GM21717 (cell line): ENCODE measurements at regions not wholly inside any gene's neighbourhood (a gene's known extent, or its start where the extent isn't known, plus 50 kb on each side); places are given as distances from the start of the nearest gene placed in this dataset.
A peak's percentile ranks its signal among the peaks of the same experiment; 100 is the strongest.
"Not testable (repeated sequence)": the region's sequence is repeated elsewhere in the genome, so short reads cannot be mapped to it uniquely, and the experiment has no call there.

Source experiments
- ATAC-seq: cut with Tn5 transposase; IDR thresholded peaks from one replicate; pipeline ENCODE4 v1.9.1; 2021; ENCODE audit warnings: mild to moderate bottlenecking, moderate library complexity; ENCODE audit not compliant: unreplicated experiment

- no peak for ATAC-seq
These were observed 116.7 kb upstream of the PLCL2 start for GRCh38 chr3:16768014-16768413.

- ATAC-seq, result no peak
These were observed 115.8 kb upstream of the PLCL2 start for GRCh38 chr3:16768956-16769355.

GRCh38 chr3:16769525-16769924 is 115.2 kb upstream of the PLCL2 start:
- ATAC-seq, result no peak

- no peak for ATAC-seq
These were observed 114.7 kb upstream of the PLCL2 start for GRCh38 chr3:16770021-16770420.

GRCh38 chr3:16770792-16771191 is 114.0 kb upstream of the PLCL2 start:
- no peak for ATAC-seq

GRCh38 chr3:16773594-16773993 is 111.2 kb upstream of the PLCL2 start:
- ATAC-seq, result not testable (repeated sequence)

- not testable (repeated sequence) for ATAC-seq
These were observed 110.2 kb upstream of the PLCL2 start for GRCh38 chr3:16774536-16774935.

- no peak for ATAC-seq
These were observed 99.8 kb upstream of the PLCL2 start for GRCh38 chr3:16784973-16785372.

GRCh38 chr3:16785465-16785864 is 99.3 kb upstream of the PLCL2 start:
- ATAC-seq, result no peak

GRCh38 chr3:16788440-16789056 is 96.2 kb upstream of the PLCL2 start:
- no peak for ATAC-seq

- no peak for ATAC-seq
These were observed 95.2 kb upstream of the PLCL2 start for GRCh38 chr3:16789344-16790120.

GRCh38 chr3:16790432-16791400 is 94.0 kb upstream of the PLCL2 start:
- no peak for ATAC-seq

GRCh38 chr3:16793321-16793720 is 91.4 kb upstream of the PLCL2 start:
- no peak for ATAC-seq

GRCh38 chr3:16794257-16794656 is 90.5 kb upstream of the PLCL2 start:
- ATAC-seq, result no peak

- ATAC-seq, result no peak
These were observed 89.2 kb upstream of the PLCL2 start for GRCh38 chr3:16795581-16795980.

GRCh38 chr3:16797831-16798230 is 86.9 kb upstream of the PLCL2 start:
- ATAC-seq, result no peak

- no peak for ATAC-seq
These were observed 86.0 kb upstream of the PLCL2 start for GRCh38 chr3:16798738-16799137.

- ATAC-seq, result no peak
These were observed 84.4 kb upstream of the PLCL2 start for GRCh38 chr3:16800361-16800760.

- ATAC-seq, result no peak
These were observed 83.5 kb upstream of the PLCL2 start for GRCh38 chr3:16801223-16801622.

- peak; percentile 39 for ATAC-seq
These were observed 83.1 kb upstream of the PLCL2 start for GRCh38 chr3:16801698-16802097.

- ATAC-seq, result peak; percentile 82
These were observed 82.4 kb upstream of the PLCL2 start for GRCh38 chr3:16802389-16802788.
